IMR-90 (cell line): ENCODE measurements at regions not wholly inside any gene's neighbourhood (a gene's known extent, or its start where the extent isn't known, plus 50 kb on each side); places are given as distances from the start of the nearest gene placed in this dataset.

Source experiments
- ATAC-seq: fragments of 200-7000 bp; cut with Tn5 transposase; 2 replicates; pipeline ENCODE4 v1.9.1; 2020; ENCODE audit warnings: low read depth, mild to moderate bottlenecking, moderate library complexity
- BruUV-seq: library from RNA; stranded (reverse); fragments of 400-500 nt; replicated peaks from 2 replicates; lab custom pipeline; 2021; lab: Mats Ljungman, UMichigan
- CTCF ChIA-PET: fragments of 300-600 bp; formaldehyde crosslinking; extraction: SDS; loops from one replicate; lab custom pipeline; 2021; ENCODE audit warnings: antibody characterized with exemption; lab: Yijun Ruan, JAX
- POLR2A ChIA-PET: fragments of 300-600 bp; sonication (Branson Sonifier 250); formaldehyde crosslinking; loops from one replicate; lab custom pipeline; 2022; ENCODE audit warnings: antibody characterized with exemption; ENCODE audit not compliant: unreplicated experiment; lab: Charles Lee
- DNase-seq: peaks from one replicate; pipeline ENCODE4 v3.0.0; 2013
- H2AFZ ChIP-seq: replicated peaks from 2 replicates; pipeline ENCODE3; 2013; ENCODE audit warnings: low read length, mild to moderate bottlenecking; ENCODE audit not compliant: poor library complexity
- H2AK5ac ChIP-seq: 2 replicates; pipeline ENCODE4 v1.6.1; 2013; ENCODE audit warnings: low read depth, low read length, inconsistent platforms
- H2AK9ac ChIP-seq: replicated peaks from 2 replicates; pipeline ENCODE3; 2013; ENCODE audit warnings: mild to moderate bottlenecking, low read depth, low read length, moderate library complexity; ENCODE audit not compliant: poor library complexity
- H2BK120ac ChIP-seq: 2 replicates; pipeline ENCODE4 v1.6.1; 2013; ENCODE audit warnings: low read depth, low read length, inconsistent platforms
- H2BK15ac ChIP-seq: 3 replicates; pipeline ENCODE4 v1.6.1; 2013; ENCODE audit warnings: low read depth, low read length, inconsistent platforms
- H2BK20ac ChIP-seq: 2 replicates; pipeline ENCODE4 v1.6.1; 2013; ENCODE audit warnings: low read depth, mild to moderate bottlenecking, inconsistent platforms, low read length, moderate library complexity
- H2BK5ac ChIP-seq: 2 replicates; pipeline ENCODE4 v1.6.1; 2013; ENCODE audit warnings: mild to moderate bottlenecking, low read depth, low read length, inconsistent platforms; ENCODE audit not compliant: poor library complexity, severe bottlenecking
- H3K14ac ChIP-seq: replicated peaks from 2 replicates; pipeline ENCODE4 v1.6.1; 2013; ENCODE audit warnings: low read depth, low read length, inconsistent platforms
- H3K18ac ChIP-seq: 2 replicates; pipeline ENCODE4 v1.6.1; 2013; ENCODE audit warnings: low read depth, low read length, control low read depth
- H3K23ac ChIP-seq: 2 replicates; pipeline ENCODE4 v1.6.1; 2013; ENCODE audit warnings: low read depth, low read length, inconsistent platforms
- H3K27ac ChIP-seq: 2 replicates; pipeline ENCODE4 v1.5.1; 2013; ENCODE audit warnings: mild to moderate bottlenecking, control low read depth, low read length; ENCODE audit not compliant: insufficient read depth
- H3K27me3 ChIP-seq: 2 replicates; pipeline ENCODE4 v1.6.1; 2013; ENCODE audit warnings: low read length; ENCODE audit not compliant: control insufficient read depth, insufficient read depth
- H3K36me3 ChIP-seq: 2 replicates; pipeline ENCODE4 v1.6.1; 2013; ENCODE audit warnings: low read length, mixed read lengths; ENCODE audit not compliant: control insufficient read depth, insufficient read depth
- H3K4ac ChIP-seq: 2 replicates; pipeline ENCODE4 v1.6.1; 2013; ENCODE audit warnings: low read depth, low read length, inconsistent platforms
- H3K4me1 ChIP-seq: 2 replicates; pipeline ENCODE4 v1.6.1; 2013; ENCODE audit warnings: low read length, mixed read lengths; ENCODE audit not compliant: control insufficient read depth, insufficient read depth
- H3K4me2 ChIP-seq: 2 replicates; pipeline ENCODE4 v1.6.1; 2013; ENCODE audit warnings: low read depth, mild to moderate bottlenecking, control low read depth, low read length, moderate library complexity
- H3K4me3 ChIP-seq: 2 replicates; pipeline ENCODE4 v1.5.1; 2013; ENCODE audit warnings: low read depth, mild to moderate bottlenecking, control low read depth, low read length, moderate library complexity; ENCODE audit not compliant: insufficient read depth
- H3K56ac ChIP-seq: 2 replicates; pipeline ENCODE4 v1.6.1; 2013; ENCODE audit warnings: low read length, inconsistent platforms; ENCODE audit not compliant: insufficient read depth; ENCODE audit errors: extremely low read depth
- H3K79me1 ChIP-seq, 2 experiments: 2 replicates each; pipeline ENCODE4 v1.6.1; 2013; ENCODE audit warnings: low read length in 2 of 2, inconsistent platforms in 1 of 2, low read depth in 1 of 2
- H3K9ac ChIP-seq: 2 replicates; pipeline ENCODE4 v1.6.1; 2013; ENCODE audit warnings: low read depth, low read length, control low read depth
- H3K9me1 ChIP-seq: 2 replicates; pipeline ENCODE4 v1.6.1; 2013; ENCODE audit warnings: low read length, inconsistent platforms; ENCODE audit not compliant: insufficient read depth
- H3K9me3 ChIP-seq: 2 replicates; pipeline ENCODE4 v1.6.1; 2013; ENCODE audit warnings: low read length; ENCODE audit not compliant: control insufficient read depth, insufficient read depth
- H4K20me1 ChIP-seq: 2 replicates; pipeline ENCODE4 v1.6.1; 2013; ENCODE audit warnings: low read length, inconsistent platforms; ENCODE audit not compliant: insufficient read depth
- H4K5ac ChIP-seq: 2 replicates; pipeline ENCODE4 v1.6.1; 2013; ENCODE audit warnings: mild to moderate bottlenecking, low read depth, low read length, control low read depth
- H4K8ac ChIP-seq, 2 experiments: 2 replicates each; pipeline ENCODE4 v1.6.1; 2013; ENCODE audit warnings: low read depth in 2 of 2, low read length in 2 of 2, control low read depth in 1 of 2, inconsistent platforms in 1 of 2
- H4K91ac ChIP-seq: 2 replicates; pipeline ENCODE4 v1.6.1; 2013; ENCODE audit warnings: low read depth, low read length, inconsistent platforms; ENCODE audit not compliant: insufficient read depth
- BHLHE40 ChIP-seq: fragments of 150-350 bp; IDR thresholded peaks from 2 replicates; pipeline ENCODE4 v1.6.1; 2016; ENCODE audit warnings: mild to moderate bottlenecking, low read depth, low read length
- CEBPB ChIP-seq: IDR thresholded peaks from 2 replicates; pipeline ENCODE4 v1.6.1; 2012; ENCODE audit warnings: low read depth, low read length, improper control_type of control experiment
- CHD1 ChIP-seq: IDR thresholded peaks from 2 replicates; pipeline ENCODE4 v1.6.1; 2012; ENCODE audit warnings: low read depth, low read length, improper control_type of control experiment
- CTCF ChIP-seq: conservative IDR thresholded peaks from 2 replicates; pipeline ENCODE4 v1.5.1; 2012; ENCODE audit warnings: mild to moderate bottlenecking, low read depth, low read length, improper control_type of control experiment
- ELK1 ChIP-seq: fragments of 150-350 bp; IDR thresholded peaks from 2 replicates; pipeline ENCODE4 v1.6.1; 2016; ENCODE audit warnings: low read depth, mild to moderate bottlenecking, low read length, moderate library complexity, borderline replicate concordance
- FOS ChIP-seq: fragments of 150-350 bp; IDR thresholded peaks from 2 replicates; pipeline ENCODE4 v1.6.1; 2016; ENCODE audit warnings: low read depth, low read length
- MAFK ChIP-seq: IDR thresholded peaks from 2 replicates; pipeline ENCODE4 v1.6.1; 2012; ENCODE audit warnings: low read depth, low read length, improper control_type of control experiment
- MAZ ChIP-seq: IDR thresholded peaks from 2 replicates; pipeline ENCODE4 v1.6.1; 2012; ENCODE audit warnings: low read depth, mild to moderate bottlenecking, low read length, improper control_type of control experiment, moderate library complexity, borderline replicate concordance
- MXI1 ChIP-seq: IDR thresholded peaks from 2 replicates; pipeline ENCODE4 v1.6.1; 2012; ENCODE audit warnings: low read depth, mild to moderate bottlenecking, low read length, moderate library complexity, borderline replicate concordance
- NFE2L2 ChIP-seq: fragments of 150-350 bp; IDR thresholded peaks from 2 replicates; pipeline ENCODE4 v1.6.1; 2016; ENCODE audit warnings: low read depth, mild to moderate bottlenecking, low read length
- POLR2A ChIP-seq: IDR thresholded peaks from 2 replicates; pipeline ENCODE4 v1.6.1; 2012; ENCODE audit warnings: mild to moderate bottlenecking, low read depth, low read length
- RAD21 ChIP-seq: IDR thresholded peaks from 2 replicates; pipeline ENCODE4 v1.6.1; 2012; ENCODE audit warnings: low read length, improper control_type of control experiment
- RCOR1 ChIP-seq: IDR thresholded peaks from 2 replicates; pipeline ENCODE4 v1.6.1; 2012; ENCODE audit warnings: mild to moderate bottlenecking, low read length, improper control_type of control experiment; ENCODE audit not compliant: insufficient replicate concordance
- RFX5 ChIP-seq: IDR thresholded peaks from 2 replicates; pipeline ENCODE4 v1.8.0; 2012; ENCODE audit warnings: low read depth, mild to moderate bottlenecking, low read length, moderate library complexity
- SMC3 ChIP-seq: fragments of 150-350 bp; IDR thresholded peaks from 2 replicates; pipeline ENCODE4 v1.6.1; 2016; ENCODE audit warnings: low read depth, mild to moderate bottlenecking, antibody characterized with exemption, low read length, moderate library complexity
- USF2 ChIP-seq: fragments of 150-350 bp; IDR thresholded peaks from 2 replicates; pipeline ENCODE4 v1.6.1; 2017; ENCODE audit warnings: mild to moderate bottlenecking, antibody characterized with exemption, low read length, low read depth
- WGBS, 2 experiments: methylation state at CpG; one replicate each; pipeline versions ENCODE4 v1.1.5 to v1.1.7; 2013; ENCODE audit warnings: missing lambda C conversion rate in 2 of 2; ENCODE audit not compliant: insufficient read length in 1 of 2; ENCODE audit errors: extremely low coverage in 2 of 2; 5-methylcytosine and 5-hydroxymethylcytosine counted together
- dilution Hi-C: fragments of 300-500 bp; cut with HindIII; formaldehyde crosslinking; loops from one replicate; pipeline ENCODE4 v1.14.3; 2018; ENCODE audit warnings: low sequenced_read_pairs; ENCODE audit not compliant: unreplicated experiment
- in situ Hi-C: fragments of 300-500 bp; cut with MboI; formaldehyde crosslinking; loops from 3 replicates; pipeline ENCODE4 v1.14.3; 2019; ENCODE audit warnings: low sequenced_read_pairs, inconsistent platforms, mixed read lengths
- intact Hi-C: fragments of 100-400 bp; cut with micrococcal nuclease; formaldehyde crosslinking; loops from 2 replicates; pipeline ENCODE4 v1.10.0; 2022

GRCh38 chr16:59144326-59144725 is 410.2 kb upstream of the GOT2 start:
- Histone ChIP-seq H3K23ac (no peak overlapping the region), H2AK9ac (no peak overlapping the region), H3K14ac (no peak overlapping the region), H3K56ac (no peak overlapping the region), H3K4me2 (no peak overlapping the region), H4K20me1 (no peaks in the 10 kb centered on the region), H4K8ac (no peak overlapping the region), H2BK120ac (no peak overlapping the region), H3K4me1 (no peaks in the 10 kb centered on the region), H3K9ac (no peak overlapping the region), H2BK5ac (no peak overlapping the region), H3K4me3 (no peak overlapping the region), H2AFZ (no peak overlapping the region), H3K36me3 (no peaks in the 10 kb centered on the region), H3K18ac (no peak overlapping the region), H3K9me3 (no peaks in the 10 kb centered on the region; the same call in 1 of the 2 replicates), H2AK5ac (no peak overlapping the region), H2BK15ac (no peak overlapping the region), H2BK20ac (no peak overlapping the region), H4K5ac (no peak overlapping the region), H3K27me3 (no peaks in the 10 kb centered on the region), H3K79me1 (no peaks in the 10 kb centered on the region), H3K27ac (no peak overlapping the region), H3K9me1 (no peaks in the 10 kb centered on the region), H4K91ac (no peak overlapping the region), H3K4ac (no peak overlapping the region)
- intact Hi-C loops: no loop called here
- ChIA-PET POLR2A (no interaction called here), CTCF (no interaction called here)
- TF ChIP-seq RFX5 (no peak), FOS (no peak), SMC3 (no peak), RCOR1 (no peak), POLR2A (no peak), USF2 (no peak), BHLHE40 (no peak), MAFK (no peak), MAZ (no peak), MXI1 (no peak), CHD1 (no peak), NFE2L2 (no peak), CTCF (no peak), CEBPB (no peak), RAD21 (no peak), ELK1 (no peak)
- no peak for ATAC-seq
- dilution Hi-C loops: no loop called here
- no CpG with 5 or more reads among the region's 1 CpG for WGBS, 2 experiments
- in situ Hi-C loops: no loop called here
- DNase-seq: no peak
- no TSS peak for BruUV-seq
